ENCODE measurements at regions not wholly inside any gene's neighbourhood (a gene's known extent, or its start where the extent isn't known, plus 50 kb on each side); places are given as distances from the start of the nearest gene placed in this dataset.
"Not testable (repeated sequence)": the region's sequence is repeated elsewhere in the genome, so short reads cannot be mapped to it uniquely, and the experiment has no call there.

GRCh38 chr6:141753180-141753579 is 379.5 kb upstream of the GJE1 start:
- DNase-seq, result no peak

- no peak for DNase-seq
These were observed 380.0 kb upstream of the GJE1 start for GRCh38 chr6:141752677-141753076.

- not testable (repeated sequence) for DNase-seq
These were observed 386.4 kb upstream of the GJE1 start for GRCh38 chr6:141746324-141746723.

GRCh38 chr6:141744971-141745370 is 387.8 kb upstream of the GJE1 start:
- no peak for DNase-seq

- DNase-seq, result no peak
These were observed 388.4 kb upstream of the GJE1 start for GRCh38 chr6:141744194-141744925.

DNA sequence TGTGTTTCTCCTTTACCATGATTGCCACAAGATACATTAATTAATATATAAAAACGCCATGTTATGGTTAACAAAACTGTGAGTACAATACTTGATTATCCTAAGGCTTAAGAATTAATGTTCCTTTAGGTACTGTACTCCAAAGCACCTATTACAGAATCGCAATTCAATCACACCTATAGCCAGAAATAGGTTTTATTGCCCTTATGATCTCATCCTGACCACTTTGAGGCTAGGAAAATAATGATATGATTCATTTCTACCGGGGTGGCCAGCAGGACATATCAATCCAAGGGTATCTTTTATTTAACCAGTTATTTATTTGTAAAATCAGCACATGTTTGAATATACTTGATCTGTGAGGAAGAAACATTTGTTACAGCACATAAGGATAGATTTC is 396.6 kb upstream of the GJE1 start:
- DNase-seq, result no peak

GRCh38 chr6:141735126-141735525 is 397.6 kb upstream of the GJE1 start:
- DNase-seq, result no peak

- DNase-seq, result no peak
These were observed 398.5 kb upstream of the GJE1 start for GRCh38 chr6:141734071-141734840.

DNA sequence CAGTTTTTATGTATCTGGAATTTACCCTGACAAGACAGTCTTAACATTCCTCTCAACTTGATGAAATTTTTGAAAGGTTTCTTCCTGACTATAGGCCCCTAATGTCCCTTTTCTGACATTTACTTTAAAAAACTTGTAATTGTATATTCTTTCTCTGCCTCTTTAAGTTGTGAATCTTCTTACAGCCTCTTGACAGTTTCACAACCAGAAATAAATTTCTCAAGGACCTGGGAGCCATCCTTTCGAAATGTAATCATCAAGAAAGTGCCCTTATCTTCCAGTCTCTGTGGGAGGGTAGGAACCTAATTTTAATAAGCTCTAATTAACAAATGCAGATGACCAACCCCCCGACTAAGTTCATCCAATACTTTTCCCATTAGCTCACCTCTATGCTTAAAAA is 403.6 kb upstream of the GJE1 start:
- no peak for DNase-seq

DNA sequence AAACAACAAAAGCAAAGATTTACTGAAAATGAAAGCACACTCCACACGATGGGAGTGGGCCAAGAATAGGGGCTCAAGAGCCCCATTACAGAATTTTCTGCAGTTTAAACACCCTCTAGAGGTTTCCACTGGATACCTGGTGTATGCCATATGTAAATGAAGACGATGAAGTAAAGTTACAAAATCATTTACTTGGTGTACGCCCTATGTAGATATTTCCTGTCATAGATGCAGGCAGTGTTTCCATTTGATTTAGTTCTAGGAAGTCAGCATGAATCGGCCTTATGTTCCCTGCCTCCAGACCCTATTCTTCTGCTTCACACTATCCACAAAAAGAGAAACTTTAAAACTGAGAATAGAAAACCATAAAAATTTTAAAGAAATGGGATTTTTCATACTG is 404.4 kb upstream of the GJE1 start:
- DNase-seq, result no peak

DNA sequence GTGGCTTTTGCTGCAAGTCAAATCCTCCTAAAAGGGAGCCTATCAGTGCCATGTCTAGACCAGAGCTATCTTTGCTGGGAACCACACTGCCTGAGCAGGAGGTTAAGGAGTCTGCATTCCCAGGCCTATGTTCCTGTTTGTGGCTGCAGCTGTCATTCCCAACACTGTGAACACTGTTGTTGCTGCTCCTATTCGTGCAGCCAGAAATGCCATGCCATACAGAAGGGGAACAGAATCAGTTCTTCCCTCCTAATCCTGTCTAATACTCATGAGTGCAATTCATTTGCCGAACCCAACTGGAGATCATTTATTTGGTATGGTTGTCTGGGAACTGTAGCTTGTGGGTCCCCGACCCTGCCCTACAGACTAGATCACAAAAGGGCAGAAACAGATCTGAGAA is 406.5 kb upstream of the GJE1 start:
- DNase-seq, result no peak

DNA sequence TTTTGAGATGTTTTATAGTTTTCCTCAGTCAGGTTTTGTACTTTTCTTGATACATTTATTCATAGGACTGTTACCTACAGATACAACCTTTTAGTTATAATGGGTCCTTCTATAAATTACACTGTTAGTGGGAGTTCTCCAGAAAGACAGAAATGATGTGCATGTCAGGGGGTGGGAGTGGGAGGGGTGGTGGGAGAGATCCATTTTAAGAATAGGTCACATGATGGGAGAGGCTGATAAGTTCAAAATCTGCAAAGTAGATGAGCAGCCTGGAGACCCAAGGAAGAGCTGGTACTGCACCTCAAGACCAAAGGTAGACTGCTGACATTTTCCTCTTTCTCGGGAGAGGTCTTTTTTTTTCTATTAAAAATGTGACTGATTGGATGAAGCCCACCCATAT is 408.0 kb upstream of the GJE1 start:
- DNase-seq, result no peak

DNA sequence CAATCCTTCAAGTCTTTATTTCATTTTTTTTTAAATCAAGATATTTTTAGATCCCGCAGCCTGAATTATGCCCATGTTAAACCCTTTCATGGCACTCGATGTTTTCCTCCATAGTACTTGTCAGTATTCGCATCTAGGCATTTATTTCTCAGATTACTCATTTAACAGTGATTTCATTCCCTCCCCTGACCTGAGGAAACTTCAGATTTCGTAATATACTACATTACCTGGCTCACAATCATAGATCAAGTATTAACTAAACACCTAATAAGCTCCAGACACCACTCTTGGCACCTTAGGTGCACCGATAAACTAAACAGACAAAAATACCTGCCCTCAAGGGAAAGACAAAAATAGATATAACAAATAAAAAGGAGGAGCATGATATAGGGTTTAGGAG is 413.2 kb upstream of the GJE1 start:
- DNase-seq, result no peak

- no peak for DNase-seq
These were observed 427.3 kb upstream of the GJE1 start for GRCh38 chr6:141705431-141705830.

- DNase-seq, result no peak
These were observed 428.6 kb upstream of the GJE1 start for GRCh38 chr6:141704151-141704550.

- no peak for DNase-seq
These were observed 431.0 kb upstream of the GJE1 start for GRCh38 chr6:141701732-141702131.

GRCh38 chr6:141700819-141701218 is 431.9 kb upstream of the GJE1 start:
- DNase-seq, result no peak

DNA sequence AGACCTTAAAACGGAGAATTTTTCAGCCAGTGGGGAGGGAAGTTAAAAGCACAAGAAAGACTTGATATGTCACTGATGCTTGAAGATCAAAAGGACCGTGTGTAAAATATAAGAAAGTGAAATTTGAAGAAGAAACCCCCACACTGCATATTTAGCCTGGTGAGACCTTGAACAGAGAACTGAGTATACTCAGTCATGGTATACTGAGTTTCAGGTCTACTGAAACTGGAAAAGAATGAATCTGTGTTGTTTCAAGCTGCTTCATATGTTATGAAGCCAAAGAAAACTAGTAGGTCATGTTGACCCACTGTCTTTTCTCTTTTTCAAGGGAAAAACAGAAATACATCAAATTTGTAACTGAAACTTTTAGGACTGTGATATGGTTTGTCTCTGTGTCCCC is 443.8 kb upstream of the GJE1 start:
- DNase-seq, result no peak

GRCh38 chr6:141685416-141685815 is 447.3 kb upstream of the GJE1 start:
- DNase-seq, result no peak

DNA sequence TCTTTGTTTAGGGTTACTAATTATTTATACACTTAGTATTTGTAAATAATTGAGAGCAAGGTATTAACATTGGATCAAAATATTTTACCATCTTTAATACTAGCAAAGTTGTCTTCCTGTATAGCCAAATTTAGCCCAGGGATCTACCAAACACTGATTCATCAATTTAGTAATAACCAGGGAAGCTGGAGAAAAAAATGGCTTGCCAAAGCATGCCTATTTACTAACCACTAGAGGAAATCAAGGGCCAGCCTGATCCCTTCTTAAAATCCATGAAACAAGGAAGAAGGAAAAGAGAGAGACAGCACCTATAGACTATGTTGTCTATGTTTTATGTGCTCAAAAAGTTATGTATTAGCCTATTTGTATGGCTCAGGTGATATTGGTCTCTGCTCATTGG is 450.3 kb upstream of the GJE1 start:
- no peak for DNase-seq

DNA sequence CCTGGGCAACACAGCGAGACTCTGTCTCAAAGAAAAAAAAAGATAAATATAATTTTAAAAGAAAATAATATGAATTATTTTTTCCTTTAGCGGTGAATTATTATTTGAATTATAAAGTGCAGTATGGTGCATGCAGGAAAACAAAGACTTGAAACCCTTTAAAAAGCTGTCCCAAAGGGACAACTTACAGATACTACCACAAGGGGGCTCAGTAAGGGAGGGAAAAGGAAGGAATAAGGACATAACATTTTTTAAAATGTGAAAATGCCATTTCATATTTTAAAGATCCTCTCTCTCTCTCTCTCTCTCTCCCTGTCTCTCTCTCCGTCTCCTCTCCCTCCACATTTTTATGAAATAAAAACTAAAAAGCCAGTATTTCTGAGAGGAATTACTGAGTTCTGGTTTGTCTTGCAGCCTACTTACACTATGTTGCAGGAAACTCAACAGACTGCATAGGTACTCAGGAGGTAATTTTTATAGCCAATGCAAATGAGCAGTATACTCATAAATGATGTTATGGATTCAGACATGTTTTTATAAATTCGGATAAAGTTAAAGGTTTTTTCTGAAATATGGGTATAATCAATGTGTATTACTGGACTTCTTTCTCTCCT is 455.0 kb upstream of the GJE1 start:
- no peak for DNase-seq

DNA sequence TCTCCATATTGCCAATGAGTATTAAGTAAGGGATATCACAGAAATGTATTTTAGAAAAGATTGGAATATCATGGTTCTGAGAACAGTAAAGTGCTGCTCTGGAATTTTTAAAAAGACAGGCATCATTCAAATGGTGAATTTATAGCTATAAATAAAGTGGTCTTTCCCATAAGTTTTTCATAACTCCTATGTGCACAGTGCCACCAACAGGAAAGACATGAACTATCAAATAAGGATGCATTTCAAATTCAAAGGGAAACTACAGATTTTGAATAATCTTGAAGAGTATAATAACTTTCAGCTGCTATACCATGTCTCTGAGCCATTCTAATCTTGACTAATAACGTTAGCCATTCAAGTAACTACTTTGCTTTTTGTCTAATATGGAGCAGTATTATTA is 456.8 kb upstream of the GJE1 start:
- DNase-seq, result no peak

GRCh38 chr6:141669141-141669540 is 463.6 kb upstream of the GJE1 start:
- no peak for DNase-seq

DNA sequence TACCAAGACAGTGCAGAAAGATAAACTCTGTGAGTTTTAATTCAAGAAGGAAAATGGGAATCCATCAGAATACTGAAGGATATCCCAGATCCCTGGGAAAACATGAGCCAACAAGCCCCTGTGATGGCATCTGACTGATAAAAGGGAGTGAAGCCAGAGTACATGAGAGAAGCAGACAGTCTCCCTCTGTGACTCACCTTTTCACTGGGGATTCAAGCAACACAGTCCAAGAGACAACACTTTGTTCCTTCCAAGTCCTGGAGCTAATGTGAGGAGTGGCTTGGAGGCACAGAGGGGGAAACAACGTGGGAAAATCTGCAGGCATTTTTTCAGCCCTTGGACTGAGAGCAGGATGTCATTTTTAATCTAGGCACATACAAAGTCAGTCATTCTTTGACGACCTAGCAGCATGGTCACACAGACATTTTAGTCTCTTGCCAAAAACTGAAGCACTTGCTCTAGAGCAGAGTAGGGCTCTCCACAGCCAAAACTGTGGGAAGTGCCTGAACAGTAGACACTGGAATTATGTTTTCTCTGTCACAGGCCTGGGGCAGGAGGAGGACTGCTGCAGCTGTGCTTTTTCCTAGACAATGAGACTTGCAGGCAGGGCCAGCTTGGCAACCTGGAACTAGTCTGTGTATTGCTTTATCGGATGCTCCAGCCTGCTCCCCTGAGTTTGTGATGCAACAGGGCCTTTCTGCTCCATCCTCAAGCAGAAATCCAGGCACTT is 465.0 kb upstream of the GJE1 start:
- no peak for DNase-seq

Measured in DMS79 (cell line).